IMR-90 (cell line): ENCODE measurements at regions not wholly inside any gene's neighbourhood (a gene's known extent, or its start where the extent isn't known, plus 50 kb on each side); places are given as distances from the start of the nearest gene placed in this dataset.

Experiments used
- ATAC-seq: fragments of 200-7000 bp; cut with Tn5 transposase; 2 replicates; pipeline ENCODE4 v1.9.1; 2020; ENCODE audit warnings: low read depth, mild to moderate bottlenecking, moderate library complexity
- BruUV-seq: library from RNA; stranded (reverse); fragments of 400-500 nt; replicated peaks from 2 replicates; lab custom pipeline; 2021; lab: Mats Ljungman, UMichigan
- CTCF ChIA-PET: fragments of 300-600 bp; formaldehyde crosslinking; extraction: SDS; loops from one replicate; lab custom pipeline; 2021; ENCODE audit warnings: antibody characterized with exemption; lab: Yijun Ruan, JAX
- POLR2A ChIA-PET: fragments of 300-600 bp; sonication (Branson Sonifier 250); formaldehyde crosslinking; loops from one replicate; lab custom pipeline; 2022; ENCODE audit warnings: antibody characterized with exemption; ENCODE audit not compliant: unreplicated experiment; lab: Charles Lee
- DNase-seq: peaks from one replicate; pipeline ENCODE4 v3.0.0; 2013
- H2AFZ ChIP-seq: replicated peaks from 2 replicates; pipeline ENCODE3; 2013; ENCODE audit warnings: low read length, mild to moderate bottlenecking; ENCODE audit not compliant: poor library complexity
- H2AK5ac ChIP-seq: 2 replicates; pipeline ENCODE4 v1.6.1; 2013; ENCODE audit warnings: low read depth, low read length, inconsistent platforms
- H2AK9ac ChIP-seq: replicated peaks from 2 replicates; pipeline ENCODE3; 2013; ENCODE audit warnings: mild to moderate bottlenecking, low read depth, low read length, moderate library complexity; ENCODE audit not compliant: poor library complexity
- H2BK120ac ChIP-seq: 2 replicates; pipeline ENCODE4 v1.6.1; 2013; ENCODE audit warnings: low read depth, low read length, inconsistent platforms
- H2BK15ac ChIP-seq: 3 replicates; pipeline ENCODE4 v1.6.1; 2013; ENCODE audit warnings: low read depth, low read length, inconsistent platforms
- H2BK20ac ChIP-seq: 2 replicates; pipeline ENCODE4 v1.6.1; 2013; ENCODE audit warnings: low read depth, mild to moderate bottlenecking, inconsistent platforms, low read length, moderate library complexity
- H2BK5ac ChIP-seq: 2 replicates; pipeline ENCODE4 v1.6.1; 2013; ENCODE audit warnings: mild to moderate bottlenecking, low read depth, low read length, inconsistent platforms; ENCODE audit not compliant: poor library complexity, severe bottlenecking
- H3K14ac ChIP-seq: replicated peaks from 2 replicates; pipeline ENCODE4 v1.6.1; 2013; ENCODE audit warnings: low read depth, low read length, inconsistent platforms
- H3K18ac ChIP-seq: 2 replicates; pipeline ENCODE4 v1.6.1; 2013; ENCODE audit warnings: low read depth, low read length, control low read depth
- H3K23ac ChIP-seq: 2 replicates; pipeline ENCODE4 v1.6.1; 2013; ENCODE audit warnings: low read depth, low read length, inconsistent platforms
- H3K27ac ChIP-seq: 2 replicates; pipeline ENCODE4 v1.5.1; 2013; ENCODE audit warnings: mild to moderate bottlenecking, control low read depth, low read length; ENCODE audit not compliant: insufficient read depth
- H3K27me3 ChIP-seq: 2 replicates; pipeline ENCODE4 v1.6.1; 2013; ENCODE audit warnings: low read length; ENCODE audit not compliant: control insufficient read depth, insufficient read depth
- H3K36me3 ChIP-seq: 2 replicates; pipeline ENCODE4 v1.6.1; 2013; ENCODE audit warnings: low read length, mixed read lengths; ENCODE audit not compliant: control insufficient read depth, insufficient read depth
- H3K4ac ChIP-seq: 2 replicates; pipeline ENCODE4 v1.6.1; 2013; ENCODE audit warnings: low read depth, low read length, inconsistent platforms
- H3K4me1 ChIP-seq: 2 replicates; pipeline ENCODE4 v1.6.1; 2013; ENCODE audit warnings: low read length, mixed read lengths; ENCODE audit not compliant: control insufficient read depth, insufficient read depth
- H3K4me2 ChIP-seq: 2 replicates; pipeline ENCODE4 v1.6.1; 2013; ENCODE audit warnings: low read depth, mild to moderate bottlenecking, control low read depth, low read length, moderate library complexity
- H3K4me3 ChIP-seq: 2 replicates; pipeline ENCODE4 v1.5.1; 2013; ENCODE audit warnings: low read depth, mild to moderate bottlenecking, control low read depth, low read length, moderate library complexity; ENCODE audit not compliant: insufficient read depth
- H3K56ac ChIP-seq: 2 replicates; pipeline ENCODE4 v1.6.1; 2013; ENCODE audit warnings: low read length, inconsistent platforms; ENCODE audit not compliant: insufficient read depth; ENCODE audit errors: extremely low read depth
- H3K79me1 ChIP-seq, 2 experiments: 2 replicates each; pipeline ENCODE4 v1.6.1; 2013; ENCODE audit warnings: low read length in 2 of 2, inconsistent platforms in 1 of 2, low read depth in 1 of 2
- H3K9ac ChIP-seq: 2 replicates; pipeline ENCODE4 v1.6.1; 2013; ENCODE audit warnings: low read depth, low read length, control low read depth
- H3K9me1 ChIP-seq: 2 replicates; pipeline ENCODE4 v1.6.1; 2013; ENCODE audit warnings: low read length, inconsistent platforms; ENCODE audit not compliant: insufficient read depth
- H3K9me3 ChIP-seq: 2 replicates; pipeline ENCODE4 v1.6.1; 2013; ENCODE audit warnings: low read length; ENCODE audit not compliant: control insufficient read depth, insufficient read depth
- H4K20me1 ChIP-seq: 2 replicates; pipeline ENCODE4 v1.6.1; 2013; ENCODE audit warnings: low read length, inconsistent platforms; ENCODE audit not compliant: insufficient read depth
- H4K5ac ChIP-seq: 2 replicates; pipeline ENCODE4 v1.6.1; 2013; ENCODE audit warnings: mild to moderate bottlenecking, low read depth, low read length, control low read depth
- H4K8ac ChIP-seq, 2 experiments: 2 replicates each; pipeline ENCODE4 v1.6.1; 2013; ENCODE audit warnings: low read depth in 2 of 2, low read length in 2 of 2, control low read depth in 1 of 2, inconsistent platforms in 1 of 2
- H4K91ac ChIP-seq: 2 replicates; pipeline ENCODE4 v1.6.1; 2013; ENCODE audit warnings: low read depth, low read length, inconsistent platforms; ENCODE audit not compliant: insufficient read depth
- ELK1 ChIP-seq: fragments of 150-350 bp; IDR thresholded peaks from 2 replicates; pipeline ENCODE4 v1.6.1; 2016; ENCODE audit warnings: low read depth, mild to moderate bottlenecking, low read length, moderate library complexity, borderline replicate concordance
- FOS ChIP-seq: fragments of 150-350 bp; IDR thresholded peaks from 2 replicates; pipeline ENCODE4 v1.6.1; 2016; ENCODE audit warnings: low read depth, low read length
- MAFK ChIP-seq: IDR thresholded peaks from 2 replicates; pipeline ENCODE4 v1.6.1; 2012; ENCODE audit warnings: low read depth, low read length, improper control_type of control experiment
- MAZ ChIP-seq: IDR thresholded peaks from 2 replicates; pipeline ENCODE4 v1.6.1; 2012; ENCODE audit warnings: low read depth, mild to moderate bottlenecking, low read length, improper control_type of control experiment, moderate library complexity, borderline replicate concordance
- USF2 ChIP-seq: fragments of 150-350 bp; IDR thresholded peaks from 2 replicates; pipeline ENCODE4 v1.6.1; 2017; ENCODE audit warnings: mild to moderate bottlenecking, antibody characterized with exemption, low read length, low read depth
- WGBS, 2 experiments: methylation state at CpG; one replicate each; pipeline versions ENCODE4 v1.1.5 to v1.1.7; 2013; ENCODE audit warnings: missing lambda C conversion rate in 2 of 2; ENCODE audit not compliant: insufficient read length in 1 of 2; ENCODE audit errors: extremely low coverage in 2 of 2; 5-methylcytosine and 5-hydroxymethylcytosine counted together
- dilution Hi-C: fragments of 300-500 bp; cut with HindIII; formaldehyde crosslinking; loops from one replicate; pipeline ENCODE4 v1.14.3; 2018; ENCODE audit warnings: low sequenced_read_pairs; ENCODE audit not compliant: unreplicated experiment
- in situ Hi-C: fragments of 300-500 bp; cut with MboI; formaldehyde crosslinking; loops from 3 replicates; pipeline ENCODE4 v1.14.3; 2019; ENCODE audit warnings: low sequenced_read_pairs, inconsistent platforms, mixed read lengths
- intact Hi-C: fragments of 100-400 bp; cut with micrococcal nuclease; formaldehyde crosslinking; loops from 2 replicates; pipeline ENCODE4 v1.10.0; 2022

- Histone ChIP-seq H3K9me3 (no peaks in the 10 kb centered on the region; the same call in none of the 2 replicates), H4K20me1 (no peaks in the 10 kb centered on the region), H4K5ac (no peak overlapping the region), H3K18ac (no peak overlapping the region), H3K27me3 (no peaks in the 10 kb centered on the region), H3K4me2 (no peak overlapping the region), H3K23ac (no peak overlapping the region), H4K91ac (no peak overlapping the region), H3K4me1 (no peaks in the 10 kb centered on the region), H3K36me3 (no peaks in the 10 kb centered on the region), H3K56ac (no peak overlapping the region), H3K4ac (no peak overlapping the region), H2AK5ac (no peak overlapping the region), H3K14ac (no peak overlapping the region), H3K79me1 (no peaks in the 10 kb centered on the region), H3K4me3 (no peak overlapping the region), H2BK20ac (no peak overlapping the region), H2BK15ac (no peak overlapping the region), H3K9ac (no peak overlapping the region), H2AFZ (no peak overlapping the region), H4K8ac (no peak overlapping the region), H3K9me1 (no peaks in the 10 kb centered on the region), H2BK5ac (no peak overlapping the region), H2AK9ac (no peak overlapping the region), H2BK120ac (no peak overlapping the region), H3K27ac (no peak overlapping the region)
- WGBS, 2 experiments = no CpG with 5 or more reads among the region's 4 CpGs
- no peak for TF ChIP-seq MAZ
- TF ChIP-seq ELK1 = no peak
- TF ChIP-seq FOS = no peak
- no peak for TF ChIP-seq USF2
- no peak for TF ChIP-seq MAFK
- dilution Hi-C loops (no loop called here), intact Hi-C loops (no loop called here), in situ Hi-C loops (no loop called here)
- ChIA-PET POLR2A (no interaction called here), CTCF (no interaction called here)
- no TSS peak for BruUV-seq
- ATAC-seq (no peak), DNase-seq (no peak)
Observed at GRCh38 chr4:67092351-67092750, 453.0 kb downstream of the CENPC start.
